H9 (cell line): ENCODE measurements at regions not wholly inside any gene's neighbourhood (a gene's known extent, or its start where the extent isn't known, plus 50 kb on each side); places are given as distances from the start of the nearest gene placed in this dataset.

Experiments
- DNase-seq: peaks from one replicate; pipeline ENCODE4 v3.0.0-alpha.2; 2017
- H2AFZ ChIP-seq: one replicate; pipeline ENCODE4 v1.6.1; 2013; ENCODE audit warnings: mild to moderate bottlenecking, low read length, control low read depth, moderate library complexity
- H2AK5ac ChIP-seq: 2 replicates; pipeline ENCODE4 v1.6.1; 2013; ENCODE audit warnings: low read length, control low read depth, mixed read lengths; ENCODE audit not compliant: insufficient read length
- H2BK120ac ChIP-seq: one replicate; pipeline ENCODE4 v1.6.1; 2013; ENCODE audit warnings: low read depth, mild to moderate bottlenecking, low read length, control low read depth, inconsistent platforms; ENCODE audit not compliant: poor library complexity, severe bottlenecking
- H2BK12ac ChIP-seq: 2 replicates; pipeline ENCODE4 v1.6.1; 2013; ENCODE audit warnings: low read length, control low read depth, mixed read lengths, low read depth; ENCODE audit not compliant: insufficient read length
- H2BK15ac ChIP-seq: 2 replicates; pipeline ENCODE4 v1.6.1; 2013; ENCODE audit warnings: low read depth, low read length, control low read depth
- H2BK20ac ChIP-seq: one replicate; pipeline ENCODE4 v1.6.1; 2013; ENCODE audit warnings: low read depth, mild to moderate bottlenecking, low read length, control low read depth, inconsistent platforms; ENCODE audit not compliant: poor library complexity, severe bottlenecking
- H2BK5ac ChIP-seq: 2 replicates; pipeline ENCODE4 v1.6.1; 2013; ENCODE audit warnings: low read length, control low read depth, mixed read lengths; ENCODE audit not compliant: insufficient read length
- H3K14ac ChIP-seq: 2 replicates; pipeline ENCODE4 v1.6.1; 2013; ENCODE audit warnings: low read length, control low read depth; ENCODE audit not compliant: insufficient read depth
- H3K18ac ChIP-seq: 2 replicates; pipeline ENCODE4 v1.6.1; 2013; ENCODE audit warnings: low read depth, mild to moderate bottlenecking, mixed read lengths, low read length, control low read depth; ENCODE audit not compliant: insufficient read length
- H3K23ac ChIP-seq: 2 replicates; pipeline ENCODE4 v1.6.1; 2013; ENCODE audit warnings: low read length, control low read depth, mixed read lengths, low read depth; ENCODE audit not compliant: insufficient read length
- H3K23me2 ChIP-seq: 2 replicates; pipeline ENCODE4 v1.6.1; 2013; ENCODE audit warnings: low read depth, mild to moderate bottlenecking, mixed read lengths, low read length, control low read depth; ENCODE audit not compliant: insufficient read length, poor library complexity, severe bottlenecking
- H3K27ac ChIP-seq: 2 replicates; pipeline ENCODE4 v1.5.1; 2013; ENCODE audit warnings: low read length, control low read depth, mixed read lengths, low read depth; ENCODE audit not compliant: insufficient read length
- H3K27me3 ChIP-seq: 2 replicates; pipeline ENCODE4 v1.6.1; 2013; ENCODE audit warnings: low read length, control low read depth, inconsistent platforms; ENCODE audit not compliant: insufficient read depth
- H3K4ac ChIP-seq: 2 replicates; pipeline ENCODE4 v1.6.1; 2013; ENCODE audit warnings: low read depth, mild to moderate bottlenecking, control low read depth, inconsistent platforms, low read length, moderate library complexity
- H3K4me1 ChIP-seq: 2 replicates; pipeline ENCODE4 v1.6.1; 2013; ENCODE audit warnings: low read length, control low read depth, inconsistent platforms; ENCODE audit not compliant: insufficient read depth
- H3K4me2 ChIP-seq: 2 replicates; pipeline ENCODE4 v1.6.1; 2013; ENCODE audit warnings: low read length, control low read depth, mixed read lengths; ENCODE audit not compliant: insufficient read length, insufficient read depth
- H3K56ac ChIP-seq: 2 replicates; pipeline ENCODE4 v1.6.1; 2013; ENCODE audit warnings: low read depth, mild to moderate bottlenecking, mixed read lengths, low read length, control low read depth; ENCODE audit not compliant: insufficient read length
- H3K79me1 ChIP-seq: 2 replicates; pipeline ENCODE4 v1.6.1; 2013; ENCODE audit warnings: low read depth, mild to moderate bottlenecking, moderate library complexity, low read length, control low read depth, inconsistent platforms; ENCODE audit not compliant: insufficient read depth, poor library complexity, severe bottlenecking
- H3K79me2 ChIP-seq: 2 replicates; pipeline ENCODE4 v1.6.1; 2013; ENCODE audit warnings: low read length, control low read depth, inconsistent platforms; ENCODE audit not compliant: insufficient read depth
- H3K9ac ChIP-seq: 2 replicates; pipeline ENCODE4 v1.6.1; 2013; ENCODE audit warnings: low read length, control low read depth, mixed read lengths; ENCODE audit not compliant: insufficient read length; ENCODE audit errors: extremely low read depth
- H3K9me3 ChIP-seq: one replicate; pipeline ENCODE4 v1.6.1; 2013; ENCODE audit warnings: low read depth, low read length, inconsistent platforms; ENCODE audit not compliant: control insufficient read depth
- H3T11ph ChIP-seq: one replicate; pipeline ENCODE4 v1.6.1; 2013; ENCODE audit warnings: mild to moderate bottlenecking, low read length, control low read depth, inconsistent platforms
- H4K20me1 ChIP-seq: one replicate; pipeline ENCODE4 v1.6.1; 2013; ENCODE audit not compliant: control insufficient read depth, insufficient read length, insufficient read depth
- H4K5ac ChIP-seq: 2 replicates; pipeline ENCODE4 v1.6.1; 2013; ENCODE audit warnings: low read depth, mild to moderate bottlenecking, mixed read lengths, low read length, control low read depth; ENCODE audit not compliant: insufficient read length
- H4K8ac ChIP-seq: replicated peaks from 2 replicates; pipeline ENCODE4 v1.6.1; 2013; ENCODE audit warnings: low read length, control low read depth, mixed read lengths, low read depth; ENCODE audit not compliant: insufficient read length
- H4K91ac ChIP-seq: 2 replicates; pipeline ENCODE4 v1.6.1; 2013; ENCODE audit warnings: low read depth, mild to moderate bottlenecking, moderate library complexity, mixed read lengths, low read length, control low read depth; ENCODE audit not compliant: insufficient read length
- H3K27ac Mint-ChIP-seq, 3 experiments: 2 replicates in 2 of 3; 3 replicates in 1 of 3; pipeline ENCODE4 v1.8.0; 2020 to 2021; ENCODE audit warnings: mixed read lengths in 3 of 3, mild to moderate bottlenecking in 1 of 3, moderate library complexity in 1 of 3
- H3K27me3 Mint-ChIP-seq: 2 replicates; pipeline ENCODE4 v1.8.0; 2021; ENCODE audit warnings: low read depth, mild to moderate bottlenecking, moderate library complexity, mixed read lengths
- H3K36me3 Mint-ChIP-seq, 3 experiments: 2 replicates in 2 of 3; 3 replicates in 1 of 3; pipeline ENCODE4 v1.8.0; 2020 to 2021; ENCODE audit warnings: low read depth in 3 of 3, mixed read lengths in 3 of 3; ENCODE audit not compliant: insufficient read depth in 1 of 3
- H3K4me1 Mint-ChIP-seq, 2 experiments: 2 replicates each; pipeline ENCODE4 v1.8.0; 2020; ENCODE audit warnings: mixed read lengths in 2 of 2
- H3K4me3 Mint-ChIP-seq, 2 experiments: 2 replicates in 1 of 2; 3 replicates in 1 of 2; pipeline ENCODE4 v1.8.0; 2020 to 2021; ENCODE audit warnings: mild to moderate bottlenecking in 2 of 2, mixed read lengths in 2 of 2, moderate library complexity in 1 of 2
- H3K9me3 Mint-ChIP-seq, 2 experiments: 2 replicates in 1 of 2; 3 replicates in 1 of 2; pipeline ENCODE4 v1.8.0; 2020; ENCODE audit warnings: mild to moderate bottlenecking in 2 of 2, mixed read lengths in 2 of 2, moderate library complexity in 1 of 2
- CTCF ChIP-seq: fragments of 200-600 bp; sonication (generic); conservative IDR thresholded peaks from 3 replicates; pipeline ENCODE4 v1.8.0; 2021; ENCODE audit warnings: antibody characterized with exemption, mild to moderate bottlenecking
- WGBS: extraction: QIAGEN DNeasy Blood & Tissue Kit; methylation state at CpG from one replicate; pipeline ENCODE4 v1.1.7; 2013; ENCODE audit warnings: missing lambda C conversion rate, low lambda C conversion rate, mixed read lengths; ENCODE audit not compliant: insufficient read length; ENCODE audit errors: extremely low coverage; 5-methylcytosine and 5-hydroxymethylcytosine counted together

- no peaks in the 10 kb centered on the region; a peak in 1 of 4 replicates for H3K4me1 Mint-ChIP-seq
- H2BK15ac ChIP-seq, result no peak overlapping the region
- no peak overlapping the region for H3K27ac ChIP-seq
- H3K56ac ChIP-seq, result no peak overlapping the region
- no peak overlapping the region for H3K14ac ChIP-seq
- no peak overlapping the region for H4K5ac ChIP-seq
- no peak overlapping the region for H3K18ac ChIP-seq
- no peak overlapping the region for H2BK20ac ChIP-seq
- H2BK120ac ChIP-seq, result no peak overlapping the region
- H3K36me3 Mint-ChIP-seq, result no peaks in the 10 kb centered on the region
- H2AFZ ChIP-seq, result no peak overlapping the region
- no peaks in the 10 kb centered on the region for H3K9me3 ChIP-seq
- H3K9me3 Mint-ChIP-seq, result no peaks in the 10 kb centered on the region
- H3K4me3 Mint-ChIP-seq, result no peak overlapping the region
- no peak overlapping the region for H4K91ac ChIP-seq
- H2BK12ac ChIP-seq, result no peak overlapping the region
- no peak for DNase-seq
- no peaks in the 10 kb centered on the region for H3K23me2 ChIP-seq
- no peaks in the 10 kb centered on the region for H3K27me3 Mint-ChIP-seq
- TF ChIP-seq CTCF, result no peak
- H3K79me2 ChIP-seq, result no peaks in the 10 kb centered on the region
- H3K79me1 ChIP-seq, result no peaks in the 10 kb centered on the region
- H3T11ph ChIP-seq, result no peak overlapping the region
- no CpG with 5 or more reads among the region's 6 CpGs for WGBS
- no peak overlapping the region for H2AK5ac ChIP-seq
- no peak overlapping the region for H3K23ac ChIP-seq
- no peaks in the 10 kb centered on the region for H3K27me3 ChIP-seq
- no peaks in the 10 kb centered on the region for H3K4me1 ChIP-seq
- no peak overlapping the region for H3K4ac ChIP-seq
- H4K20me1 ChIP-seq, result no peaks in the 10 kb centered on the region
- H3K9ac ChIP-seq, result no peak overlapping the region
- H4K8ac ChIP-seq, result no peak overlapping the region
- H3K27ac Mint-ChIP-seq, result no peak overlapping the region
- H3K4me2 ChIP-seq, result no peak overlapping the region
- H2BK5ac ChIP-seq, result no peak overlapping the region
These were observed 290.3 kb upstream of the ADAMTS5 start for GRCh38 chr21:27257226-27257625.
